H9 (cell line): ENCODE measurements at regions not wholly inside any gene's neighbourhood (a gene's known extent, or its start where the extent isn't known, plus 50 kb on each side); places are given as distances from the start of the nearest gene placed in this dataset.

Experiments
- DNase-seq: peaks from one replicate; pipeline ENCODE4 v3.0.0-alpha.2; 2017
- H2AFZ ChIP-seq: one replicate; pipeline ENCODE4 v1.6.1; 2013; ENCODE audit warnings: mild to moderate bottlenecking, low read length, control low read depth, moderate library complexity
- H2AK5ac ChIP-seq: 2 replicates; pipeline ENCODE4 v1.6.1; 2013; ENCODE audit warnings: low read length, control low read depth, mixed read lengths; ENCODE audit not compliant: insufficient read length
- H2BK120ac ChIP-seq: one replicate; pipeline ENCODE4 v1.6.1; 2013; ENCODE audit warnings: low read depth, mild to moderate bottlenecking, low read length, control low read depth, inconsistent platforms; ENCODE audit not compliant: poor library complexity, severe bottlenecking
- H2BK12ac ChIP-seq: 2 replicates; pipeline ENCODE4 v1.6.1; 2013; ENCODE audit warnings: low read length, control low read depth, mixed read lengths, low read depth; ENCODE audit not compliant: insufficient read length
- H2BK15ac ChIP-seq: 2 replicates; pipeline ENCODE4 v1.6.1; 2013; ENCODE audit warnings: low read depth, low read length, control low read depth
- H2BK20ac ChIP-seq: one replicate; pipeline ENCODE4 v1.6.1; 2013; ENCODE audit warnings: low read depth, mild to moderate bottlenecking, low read length, control low read depth, inconsistent platforms; ENCODE audit not compliant: poor library complexity, severe bottlenecking
- H2BK5ac ChIP-seq: 2 replicates; pipeline ENCODE4 v1.6.1; 2013; ENCODE audit warnings: low read length, control low read depth, mixed read lengths; ENCODE audit not compliant: insufficient read length
- H3K14ac ChIP-seq: 2 replicates; pipeline ENCODE4 v1.6.1; 2013; ENCODE audit warnings: low read length, control low read depth; ENCODE audit not compliant: insufficient read depth
- H3K18ac ChIP-seq: 2 replicates; pipeline ENCODE4 v1.6.1; 2013; ENCODE audit warnings: low read depth, mild to moderate bottlenecking, mixed read lengths, low read length, control low read depth; ENCODE audit not compliant: insufficient read length
- H3K23ac ChIP-seq: 2 replicates; pipeline ENCODE4 v1.6.1; 2013; ENCODE audit warnings: low read length, control low read depth, mixed read lengths, low read depth; ENCODE audit not compliant: insufficient read length
- H3K23me2 ChIP-seq: 2 replicates; pipeline ENCODE4 v1.6.1; 2013; ENCODE audit warnings: low read depth, mild to moderate bottlenecking, mixed read lengths, low read length, control low read depth; ENCODE audit not compliant: insufficient read length, poor library complexity, severe bottlenecking
- H3K27ac ChIP-seq: 2 replicates; pipeline ENCODE4 v1.5.1; 2013; ENCODE audit warnings: low read length, control low read depth, mixed read lengths, low read depth; ENCODE audit not compliant: insufficient read length
- H3K27me3 ChIP-seq: 2 replicates; pipeline ENCODE4 v1.6.1; 2013; ENCODE audit warnings: low read length, control low read depth, inconsistent platforms; ENCODE audit not compliant: insufficient read depth
- H3K4ac ChIP-seq: 2 replicates; pipeline ENCODE4 v1.6.1; 2013; ENCODE audit warnings: low read depth, mild to moderate bottlenecking, control low read depth, inconsistent platforms, low read length, moderate library complexity
- H3K4me1 ChIP-seq: 2 replicates; pipeline ENCODE4 v1.6.1; 2013; ENCODE audit warnings: low read length, control low read depth, inconsistent platforms; ENCODE audit not compliant: insufficient read depth
- H3K4me2 ChIP-seq: 2 replicates; pipeline ENCODE4 v1.6.1; 2013; ENCODE audit warnings: low read length, control low read depth, mixed read lengths; ENCODE audit not compliant: insufficient read length, insufficient read depth
- H3K56ac ChIP-seq: 2 replicates; pipeline ENCODE4 v1.6.1; 2013; ENCODE audit warnings: low read depth, mild to moderate bottlenecking, mixed read lengths, low read length, control low read depth; ENCODE audit not compliant: insufficient read length
- H3K79me1 ChIP-seq: 2 replicates; pipeline ENCODE4 v1.6.1; 2013; ENCODE audit warnings: low read depth, mild to moderate bottlenecking, moderate library complexity, low read length, control low read depth, inconsistent platforms; ENCODE audit not compliant: insufficient read depth, poor library complexity, severe bottlenecking
- H3K79me2 ChIP-seq: 2 replicates; pipeline ENCODE4 v1.6.1; 2013; ENCODE audit warnings: low read length, control low read depth, inconsistent platforms; ENCODE audit not compliant: insufficient read depth
- H3K9ac ChIP-seq: 2 replicates; pipeline ENCODE4 v1.6.1; 2013; ENCODE audit warnings: low read length, control low read depth, mixed read lengths; ENCODE audit not compliant: insufficient read length; ENCODE audit errors: extremely low read depth
- H3K9me3 ChIP-seq: one replicate; pipeline ENCODE4 v1.6.1; 2013; ENCODE audit warnings: low read depth, low read length, inconsistent platforms; ENCODE audit not compliant: control insufficient read depth
- H3T11ph ChIP-seq: one replicate; pipeline ENCODE4 v1.6.1; 2013; ENCODE audit warnings: mild to moderate bottlenecking, low read length, control low read depth, inconsistent platforms
- H4K20me1 ChIP-seq: one replicate; pipeline ENCODE4 v1.6.1; 2013; ENCODE audit not compliant: control insufficient read depth, insufficient read length, insufficient read depth
- H4K5ac ChIP-seq: 2 replicates; pipeline ENCODE4 v1.6.1; 2013; ENCODE audit warnings: low read depth, mild to moderate bottlenecking, mixed read lengths, low read length, control low read depth; ENCODE audit not compliant: insufficient read length
- H4K8ac ChIP-seq: replicated peaks from 2 replicates; pipeline ENCODE4 v1.6.1; 2013; ENCODE audit warnings: low read length, control low read depth, mixed read lengths, low read depth; ENCODE audit not compliant: insufficient read length
- H4K91ac ChIP-seq: 2 replicates; pipeline ENCODE4 v1.6.1; 2013; ENCODE audit warnings: low read depth, mild to moderate bottlenecking, moderate library complexity, mixed read lengths, low read length, control low read depth; ENCODE audit not compliant: insufficient read length
- H3K27ac Mint-ChIP-seq, 3 experiments: 2 replicates in 2 of 3; 3 replicates in 1 of 3; pipeline ENCODE4 v1.8.0; 2020 to 2021; ENCODE audit warnings: mixed read lengths in 3 of 3, mild to moderate bottlenecking in 1 of 3, moderate library complexity in 1 of 3
- H3K27me3 Mint-ChIP-seq: 2 replicates; pipeline ENCODE4 v1.8.0; 2021; ENCODE audit warnings: low read depth, mild to moderate bottlenecking, moderate library complexity, mixed read lengths
- H3K36me3 Mint-ChIP-seq, 3 experiments: 2 replicates in 2 of 3; 3 replicates in 1 of 3; pipeline ENCODE4 v1.8.0; 2020 to 2021; ENCODE audit warnings: low read depth in 3 of 3, mixed read lengths in 3 of 3; ENCODE audit not compliant: insufficient read depth in 1 of 3
- H3K4me1 Mint-ChIP-seq, 2 experiments: 2 replicates each; pipeline ENCODE4 v1.8.0; 2020; ENCODE audit warnings: mixed read lengths in 2 of 2
- H3K4me3 Mint-ChIP-seq, 2 experiments: 2 replicates in 1 of 2; 3 replicates in 1 of 2; pipeline ENCODE4 v1.8.0; 2020 to 2021; ENCODE audit warnings: mild to moderate bottlenecking in 2 of 2, mixed read lengths in 2 of 2, moderate library complexity in 1 of 2
- H3K9me3 Mint-ChIP-seq, 2 experiments: 2 replicates in 1 of 2; 3 replicates in 1 of 2; pipeline ENCODE4 v1.8.0; 2020; ENCODE audit warnings: mild to moderate bottlenecking in 2 of 2, mixed read lengths in 2 of 2, moderate library complexity in 1 of 2
- CTCF ChIP-seq: fragments of 200-600 bp; sonication (generic); conservative IDR thresholded peaks from 3 replicates; pipeline ENCODE4 v1.8.0; 2021; ENCODE audit warnings: antibody characterized with exemption, mild to moderate bottlenecking
- WGBS: extraction: QIAGEN DNeasy Blood & Tissue Kit; methylation state at CpG from one replicate; pipeline ENCODE4 v1.1.7; 2013; ENCODE audit warnings: missing lambda C conversion rate, low lambda C conversion rate, mixed read lengths; ENCODE audit not compliant: insufficient read length; ENCODE audit errors: extremely low coverage; 5-methylcytosine and 5-hydroxymethylcytosine counted together

DNA sequence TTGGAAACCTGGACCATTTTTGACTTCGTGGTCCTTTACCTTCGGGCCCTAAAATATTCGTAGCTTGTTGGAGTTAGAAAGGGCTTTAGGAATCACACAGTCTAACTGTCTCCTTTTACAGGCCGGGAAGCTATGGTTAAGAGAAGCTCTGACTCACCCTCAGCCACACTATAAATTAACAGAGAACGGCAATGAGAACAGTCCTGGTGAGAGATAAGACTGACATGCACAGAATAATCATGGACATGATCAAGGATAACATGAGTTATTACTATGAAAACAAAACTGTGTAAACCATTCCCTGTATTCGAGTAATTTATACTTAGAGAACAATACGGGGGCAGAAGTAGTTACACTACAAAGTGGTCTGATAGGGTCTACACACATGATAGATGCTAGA, 162.5 kb upstream of the MALRD1 start:
- no peak overlapping the region for H3K14ac ChIP-seq
- H2BK20ac ChIP-seq = no peak overlapping the region
- no peak overlapping the region for H2BK120ac ChIP-seq
- Mint-ChIP-seq H3K27ac (no peak overlapping the region), H3K4me1 (no peaks in the 10 kb centered on the region; a peak in 1 of 4 replicates), H3K4me3 (no peak overlapping the region), H3K36me3 (no peaks in the 10 kb centered on the region), H3K27me3 (no peaks in the 10 kb centered on the region; the same call in 1 of the 2 replicates), H3K9me3 (no peaks in the 10 kb centered on the region)
- no peaks in the 10 kb centered on the region for H3K4me1 ChIP-seq
- no CpG with 5 or more reads among the region's 7 CpGs for WGBS
- H3K18ac ChIP-seq = no peak overlapping the region
- H3K9me3 ChIP-seq = no peaks in the 10 kb centered on the region
- H3K56ac ChIP-seq = no peak overlapping the region
- no peak overlapping the region for H3K9ac ChIP-seq
- no peak overlapping the region for H3T11ph ChIP-seq
- H2BK5ac ChIP-seq = no peak overlapping the region
- no peak overlapping the region for H3K27ac ChIP-seq
- H4K8ac ChIP-seq = no peak overlapping the region
- H4K20me1 ChIP-seq = no peaks in the 10 kb centered on the region
- no peak overlapping the region for H3K4me2 ChIP-seq
- no peak overlapping the region for H3K4ac ChIP-seq
- no peak overlapping the region for H2BK12ac ChIP-seq
- H2AFZ ChIP-seq = no peak overlapping the region
- H3K23ac ChIP-seq = no peak overlapping the region
- no peaks in the 10 kb centered on the region for H3K23me2 ChIP-seq
- no peaks in the 10 kb centered on the region for H3K79me1 ChIP-seq
- no peak overlapping the region for H2BK15ac ChIP-seq
- H4K5ac ChIP-seq = no peak overlapping the region
- no peak overlapping the region for H2AK5ac ChIP-seq
- H3K79me2 ChIP-seq = no peaks in the 10 kb centered on the region
- no peak overlapping the region for H4K91ac ChIP-seq
- no peak for TF ChIP-seq CTCF
- DNase-seq = no peak
- H3K27me3 ChIP-seq = no peaks in the 10 kb centered on the region
